Activated CD8-positive, alpha-beta T cell treated with anti-CD3 and anti-CD28 coated beads, Interleukin-2, amount 10 ng/mL, durations not matched to agents 7 days and 5 days (primary cell): ENCODE measurements at regions not wholly inside any gene's neighbourhood (a gene's known extent, or its start where the extent isn't known, plus 50 kb on each side); places are given as distances from the start of the nearest gene placed in this dataset.
A peak's percentile ranks its signal among the peaks of the same experiment; 100 is the strongest.
"Not testable (repeated sequence)": the region's sequence is repeated elsewhere in the genome, so short reads cannot be mapped to it uniquely, and the experiment has no call there.

Experiments
- ATAC-seq: fragments of 150-1000 bp; cut with Tn5 transposase; one replicate; pipeline ENCODE4 v1.10.0; 2021; ENCODE audit warnings: moderate library complexity
- CTCF ChIA-PET: fragments of 350-600 bp; sonication (Branson Sonifier 250); formaldehyde crosslinking; loops from one replicate; lab custom pipeline; 2021; ENCODE audit warnings: antibody characterized with exemption; lab: Charles Lee
- POLR2A ChIA-PET: fragments of 350-600 bp; sonication (Branson Sonifier 250); formaldehyde crosslinking; loops from one replicate; lab custom pipeline; 2021; ENCODE audit warnings: antibody characterized with exemption; lab: Charles Lee
- DNase-seq: peaks from one replicate; pipeline ENCODE4 v3.0.0-alpha.2; 2020
- H3K27ac Mint-ChIP-seq: one replicate; pipeline ENCODE4 v1.8.0; 2021; ENCODE audit warnings: mild to moderate bottlenecking, mixed read lengths
- H3K27me3 Mint-ChIP-seq: one replicate; pipeline ENCODE4 v1.8.0; 2021; ENCODE audit warnings: low read depth, mixed read lengths
- H3K36me3 Mint-ChIP-seq: one replicate; pipeline ENCODE4 v1.8.0; 2021; ENCODE audit warnings: low read depth, mixed read lengths
- H3K4me1 Mint-ChIP-seq: one replicate; pipeline ENCODE4 v1.8.0; 2021; ENCODE audit warnings: low read depth, mixed read lengths
- H3K4me3 Mint-ChIP-seq: one replicate; pipeline ENCODE4 v1.8.0; 2021; ENCODE audit warnings: mild to moderate bottlenecking, mixed read lengths
- H3K9me3 Mint-ChIP-seq: one replicate; pipeline ENCODE4 v1.8.0; 2022; ENCODE audit warnings: mixed read lengths; ENCODE audit not compliant: insufficient read depth

GRCh38 chr14:86346818-86347384 is 817.0 kb downstream of the FLRT2 start:
- ChIA-PET CTCF (no interaction called here), POLR2A (no interaction called here)
- Mint-ChIP-seq H3K4me3 (peak overlapping the region; percentile 55), H3K36me3 (no peaks in the 10 kb centered on the region), H3K4me1 (peaks cover 8% of the 10 kb centered on the region), H3K27me3 (no peaks in the 10 kb centered on the region), H3K9me3 (peaks cover 5% of the 10 kb centered on the region), H3K27ac (peak overlapping the region; percentile 78)
- ATAC-seq (no peak), DNase-seq (no peak)

GRCh38 chr14:86334355-86334754 is 804.4 kb downstream of the FLRT2 start:
- no peaks in the 10 kb centered on the region for H3K4me1 Mint-ChIP-seq
- no peak for DNase-seq
- no peak for ATAC-seq
- POLR2A ChIA-PET = no interaction called here
- no peaks in the 10 kb centered on the region for H3K36me3 Mint-ChIP-seq
- H3K9me3 Mint-ChIP-seq = no peaks in the 10 kb centered on the region
- no peaks in the 10 kb centered on the region for H3K27me3 Mint-ChIP-seq
- CTCF ChIA-PET = no interaction called here
- no peak overlapping the region for H3K4me3 Mint-ChIP-seq
- no peak overlapping the region for H3K27ac Mint-ChIP-seq

DNA sequence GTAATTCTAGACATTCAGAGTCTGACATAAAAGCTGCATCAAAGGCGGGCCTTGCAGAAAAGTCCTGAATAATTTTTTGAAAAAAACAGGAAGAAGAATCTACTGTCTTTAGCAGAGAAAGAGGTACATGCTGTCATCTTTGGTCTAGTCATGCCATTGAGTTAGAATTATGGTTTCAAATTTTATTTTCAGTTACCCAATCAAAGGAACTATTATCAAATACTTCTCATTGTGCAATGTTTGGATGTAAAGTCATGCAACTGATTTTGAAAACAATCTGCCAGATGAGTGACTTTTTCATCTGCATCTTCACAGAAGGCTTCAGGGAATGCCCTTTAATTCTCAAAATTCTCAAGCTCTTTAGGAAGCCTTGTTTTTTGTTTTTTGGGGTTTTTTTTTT is 803.5 kb downstream of the FLRT2 start:
- Mint-ChIP-seq H3K27me3 (no peaks in the 10 kb centered on the region), H3K9me3 (no peaks in the 10 kb centered on the region), H3K4me3 (no peak overlapping the region), H3K36me3 (no peaks in the 10 kb centered on the region), H3K4me1 (no peaks in the 10 kb centered on the region), H3K27ac (no peak overlapping the region)
- ATAC-seq (no peak), DNase-seq (no peak)
- ChIA-PET POLR2A (no interaction called here), CTCF (no interaction called here)

DNA sequence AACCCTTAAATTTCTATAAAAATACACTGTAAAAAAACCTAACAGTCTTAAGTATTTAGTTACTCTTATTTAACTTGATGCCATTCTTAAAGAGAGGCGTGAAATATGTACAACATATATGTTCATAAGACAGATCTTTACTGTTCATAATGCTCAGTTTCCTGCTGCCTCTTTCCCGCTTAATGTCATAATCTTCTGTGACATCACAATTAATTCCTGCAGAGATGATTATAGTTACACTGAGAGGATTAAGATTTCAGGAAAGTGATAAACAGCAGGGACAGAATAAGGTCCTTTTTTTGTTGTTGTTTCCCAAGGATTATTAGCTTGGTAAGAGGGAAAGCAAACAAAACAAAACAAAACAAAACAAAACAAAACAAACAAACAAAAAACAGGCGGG is 801.4 kb downstream of the FLRT2 start:
- Mint-ChIP-seq H3K4me3 (no peak overlapping the region), H3K4me1 (no peaks in the 10 kb centered on the region), H3K36me3 (no peaks in the 10 kb centered on the region), H3K27me3 (no peaks in the 10 kb centered on the region), H3K27ac (no peak overlapping the region), H3K9me3 (no peaks in the 10 kb centered on the region)
- ATAC-seq = no peak
- no peak for DNase-seq
- POLR2A ChIA-PET = no interaction called here
- CTCF ChIA-PET = no interaction called here

DNA sequence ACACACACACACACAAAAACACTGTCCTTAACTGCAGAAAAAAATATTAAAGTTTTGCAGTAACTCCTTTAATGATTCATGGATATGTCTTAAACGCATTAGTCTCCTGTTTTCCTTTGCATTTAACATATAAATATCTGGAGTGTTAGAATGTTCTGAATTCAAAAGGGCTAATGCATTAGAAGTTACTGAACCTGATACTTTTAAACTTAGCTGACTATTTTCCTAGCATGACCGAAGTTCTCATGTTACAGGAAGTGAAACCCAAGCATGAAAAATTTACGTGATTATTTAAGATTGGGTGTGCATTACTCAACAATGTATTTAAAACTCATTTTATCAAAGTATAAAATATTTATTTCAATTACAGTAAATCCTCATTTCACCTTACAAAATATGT is 791.2 kb downstream of the FLRT2 start:
- H3K36me3 Mint-ChIP-seq = no peaks in the 10 kb centered on the region
- POLR2A ChIA-PET = no interaction called here

GRCh38 chr14:86312154-86312665 is 782.3 kb downstream of the FLRT2 start:
- ATAC-seq = not testable (repeated sequence)

More for the DNA sequence above, 791.2 kb downstream of the FLRT2 start:
- H3K4me3 Mint-ChIP-seq = no peak overlapping the region
- no peak overlapping the region for H3K27ac Mint-ChIP-seq
- DNase-seq = no peak
- CTCF ChIA-PET = no interaction called here
- no peak for ATAC-seq
- H3K4me1 Mint-ChIP-seq = no peaks in the 10 kb centered on the region
- no peaks in the 10 kb centered on the region for H3K27me3 Mint-ChIP-seq
- H3K9me3 Mint-ChIP-seq = no peaks in the 10 kb centered on the region

GRCh38 chr14:86311151-86311550 is 781.2 kb downstream of the FLRT2 start:
- Mint-ChIP-seq H3K4me1 (no peaks in the 10 kb centered on the region), H3K36me3 (no peaks in the 10 kb centered on the region), H3K27ac (no peak overlapping the region), H3K27me3 (no peaks in the 10 kb centered on the region), H3K4me3 (no peak overlapping the region), H3K9me3 (peaks cover 4% of the 10 kb centered on the region)
- POLR2A ChIA-PET = no interaction called here
- CTCF ChIA-PET = no interaction called here
- ATAC-seq (no peak), DNase-seq (no peak)

More at GRCh38 chr14:86312154-86312665, 782.3 kb downstream of the FLRT2 start:
- H3K36me3 Mint-ChIP-seq, POLR2A ChIA-PET, H3K9me3 Mint-ChIP-seq, H3K4me1 Mint-ChIP-seq, DNase-seq, H3K27me3 Mint-ChIP-seq, CTCF ChIA-PET, H3K27ac Mint-ChIP-seq, H3K4me3 Mint-ChIP-seq: not testable (repeated sequence)

DNA sequence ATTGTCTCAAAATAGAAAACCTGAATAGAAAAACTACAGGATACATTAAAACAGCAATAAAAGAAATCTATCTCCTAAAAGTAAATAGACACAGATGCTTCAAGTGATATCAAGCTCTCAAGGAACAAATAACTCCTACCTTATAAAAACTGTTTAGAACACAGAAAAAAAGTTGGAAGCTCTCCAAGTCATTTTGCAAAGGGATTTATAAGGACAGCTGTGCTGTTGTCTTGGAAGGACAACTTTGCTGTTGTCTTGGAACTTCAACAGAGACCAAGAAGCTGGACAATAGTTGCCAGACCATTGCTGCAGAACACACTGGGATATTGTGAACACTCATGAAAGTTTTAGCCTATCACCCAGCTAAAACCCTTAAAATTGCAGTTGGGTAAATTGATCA is 780.7 kb downstream of the FLRT2 start:
- Mint-ChIP-seq H3K27ac (no peak overlapping the region), H3K9me3 (peaks cover 4% of the 10 kb centered on the region), H3K36me3 (no peaks in the 10 kb centered on the region), H3K4me1 (no peaks in the 10 kb centered on the region), H3K4me3 (no peak overlapping the region), H3K27me3 (no peaks in the 10 kb centered on the region)
- ChIA-PET CTCF (no interaction called here), POLR2A (no interaction called here)
- no peak for DNase-seq
- no peak for ATAC-seq

- H3K9me3 Mint-ChIP-seq = peaks cover 4% of the 10 kb centered on the region
- no peak for DNase-seq
- H3K27ac Mint-ChIP-seq = no peak overlapping the region
- no peaks in the 10 kb centered on the region for H3K27me3 Mint-ChIP-seq
- POLR2A ChIA-PET = no interaction called here
- no peak for ATAC-seq
- H3K4me3 Mint-ChIP-seq = no peak overlapping the region
- no peaks in the 10 kb centered on the region for H3K36me3 Mint-ChIP-seq
- no peaks in the 10 kb centered on the region for H3K4me1 Mint-ChIP-seq
- CTCF ChIA-PET = no interaction called here
Measured at GRCh38 chr14:86310148-86310547, 780.2 kb downstream of the FLRT2 start.

- POLR2A ChIA-PET = no interaction called here
- ATAC-seq = no peak
- CTCF ChIA-PET = no interaction called here
- no peak overlapping the region for H3K27ac Mint-ChIP-seq
- H3K36me3 Mint-ChIP-seq = no peaks in the 10 kb centered on the region
- H3K9me3 Mint-ChIP-seq = peaks cover 4% of the 10 kb centered on the region
- H3K27me3 Mint-ChIP-seq = no peaks in the 10 kb centered on the region
- no peak for DNase-seq
- H3K4me1 Mint-ChIP-seq = no peaks in the 10 kb centered on the region
- H3K4me3 Mint-ChIP-seq = no peak overlapping the region
Measured at GRCh38 chr14:86305058-86305457, 775.1 kb downstream of the FLRT2 start.

DNA sequence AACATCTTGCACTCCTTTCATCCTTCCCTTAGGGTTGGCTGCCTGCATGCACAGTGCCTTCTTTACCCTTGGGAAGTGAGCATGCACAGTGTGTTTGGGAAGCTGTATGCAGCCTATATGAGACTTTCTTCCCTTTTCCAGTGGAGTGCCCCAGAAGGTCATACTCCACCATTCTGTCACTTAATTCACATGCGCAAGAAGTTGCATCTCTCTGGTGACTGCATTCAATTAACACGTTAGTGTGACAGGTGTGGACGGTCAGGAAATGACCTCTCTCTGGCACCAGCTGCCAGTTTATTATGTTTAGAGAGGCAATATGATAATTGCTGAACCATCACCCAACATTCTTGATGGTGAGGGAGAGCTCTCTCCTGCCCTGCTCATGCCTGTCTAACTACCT is 770.0 kb downstream of the FLRT2 start:
- DNase-seq (no peak), ATAC-seq (no peak)
- H3K4me1 Mint-ChIP-seq = no peaks in the 10 kb centered on the region
- CTCF ChIA-PET = no interaction called here
- no peaks in the 10 kb centered on the region for H3K36me3 Mint-ChIP-seq
- H3K27ac Mint-ChIP-seq = no peak overlapping the region
- H3K4me3 Mint-ChIP-seq = no peak overlapping the region
- H3K9me3 Mint-ChIP-seq = no peaks in the 10 kb centered on the region
- H3K27me3 Mint-ChIP-seq = no peaks in the 10 kb centered on the region
- POLR2A ChIA-PET = no interaction called here

DNA sequence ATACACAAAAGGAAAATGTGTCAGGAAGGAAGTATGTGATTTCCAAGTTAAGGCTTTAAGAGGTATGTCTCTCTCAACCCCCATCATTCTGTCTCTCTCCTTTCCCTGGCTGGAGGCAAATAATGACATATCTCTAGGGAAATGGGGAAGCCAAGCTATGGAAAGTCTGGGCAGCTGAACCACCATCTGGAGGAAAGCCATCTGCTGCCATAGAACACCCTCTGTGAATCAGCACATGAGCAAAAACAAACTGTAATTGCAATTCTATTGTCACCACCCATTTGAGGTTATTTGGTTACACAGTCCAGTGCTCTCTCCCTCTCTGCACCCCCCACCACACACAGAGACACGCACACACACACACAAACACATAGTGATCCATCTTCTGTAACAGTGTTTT is 766.2 kb downstream of the FLRT2 start:
- no peaks in the 10 kb centered on the region for H3K4me1 Mint-ChIP-seq
- no peak for DNase-seq
- H3K9me3 Mint-ChIP-seq = no peaks in the 10 kb centered on the region
- ChIA-PET POLR2A (no interaction called here), CTCF (no interaction called here)
- no peaks in the 10 kb centered on the region for H3K27me3 Mint-ChIP-seq
- no peaks in the 10 kb centered on the region for H3K36me3 Mint-ChIP-seq
- H3K27ac Mint-ChIP-seq = no peak overlapping the region
- ATAC-seq = no peak
- no peak overlapping the region for H3K4me3 Mint-ChIP-seq

GRCh38 chr14:86288336-86288735 is 758.4 kb downstream of the FLRT2 start:
- POLR2A ChIA-PET = no interaction called here
- Mint-ChIP-seq H3K4me3 (no peak overlapping the region), H3K36me3 (no peaks in the 10 kb centered on the region), H3K4me1 (no peaks in the 10 kb centered on the region), H3K27ac (no peak overlapping the region), H3K9me3 (no peaks in the 10 kb centered on the region), H3K27me3 (no peaks in the 10 kb centered on the region)
- no peak for ATAC-seq
- CTCF ChIA-PET = no interaction called here
- DNase-seq = no peak
